Fibroblast of pulmonary artery (primary cell): ENCODE measurements at regions not wholly inside any gene's neighbourhood (a gene's known extent, or its start where the extent isn't known, plus 50 kb on each side); places are given as distances from the start of the nearest gene placed in this dataset.

ENCODE experiments used
- DNase-seq: peaks from one replicate; pipeline ENCODE4 v3.0.0-alpha.2; 2010; ENCODE audit warnings: low read depth
- H3K4me3 ChIP-seq: replicated peaks from 2 replicates; pipeline ENCODE4 v1.5.1; 2011; ENCODE audit warnings: low read depth, mild to moderate bottlenecking, control low read depth, low read length, moderate library complexity
- CTCF ChIP-seq: IDR thresholded peaks from 2 replicates; pipeline ENCODE4 v1.5.1; 2011; ENCODE audit warnings: mild to moderate bottlenecking, control low read depth, low read length, inconsistent platforms; ENCODE audit errors: missing control alignments

- no peak for TF ChIP-seq CTCF
- no peak for DNase-seq
- no peak overlapping the region for H3K4me3 ChIP-seq
Observed at GRCh38 chr11:70914496-70914895, 337.9 kb downstream of the SHANK2 start.

- TF ChIP-seq CTCF: no peak
- H3K4me3 ChIP-seq: no peak overlapping the region
- no peak for DNase-seq
Observed at GRCh38 chr11:70915158-70915985, 337.0 kb downstream of the SHANK2 start.

GRCh38 chr11:70916351-70916750 lies 336.0 kb downstream of the SHANK2 start:
- H3K4me3 ChIP-seq: no peak overlapping the region
- no peak for TF ChIP-seq CTCF
- no peak for DNase-seq

- H3K4me3 ChIP-seq: no peak overlapping the region
- TF ChIP-seq CTCF: no peak
- no peak for DNase-seq
Observed at GRCh38 chr11:70918242-70918641, 334.1 kb downstream of the SHANK2 start.

GRCh38 chr11:70921804-70922203 lies 330.6 kb downstream of the SHANK2 start:
- no peak overlapping the region for H3K4me3 ChIP-seq
- no peak for DNase-seq
- no peak for TF ChIP-seq CTCF

- TF ChIP-seq CTCF: no peak
- H3K4me3 ChIP-seq: no peak overlapping the region
- no peak for DNase-seq
Observed at GRCh38 chr11:70924108-70924507, 328.3 kb downstream of the SHANK2 start.

- no peak overlapping the region for H3K4me3 ChIP-seq
- no peak for TF ChIP-seq CTCF
- no peak for DNase-seq
Observed at GRCh38 chr11:70925238-70925637, 327.1 kb downstream of the SHANK2 start.
